ENCODE measurements at regions not wholly inside any gene's neighbourhood (a gene's known extent, or its start where the extent isn't known, plus 50 kb on each side); places are given as distances from the start of the nearest gene placed in this dataset.
"Not testable (repeated sequence)": the region's sequence is repeated elsewhere in the genome, so short reads cannot be mapped to it uniquely, and the experiment has no call there.

- DNase-seq (ENCODE audit: low read depth in 4 of 4, low spot score in 1 of 4) = not testable (repeated sequence)
Observed at GRCh38 chrX:115840729-115841409, 279.9 kb downstream of the PLS3 start.

DNA sequence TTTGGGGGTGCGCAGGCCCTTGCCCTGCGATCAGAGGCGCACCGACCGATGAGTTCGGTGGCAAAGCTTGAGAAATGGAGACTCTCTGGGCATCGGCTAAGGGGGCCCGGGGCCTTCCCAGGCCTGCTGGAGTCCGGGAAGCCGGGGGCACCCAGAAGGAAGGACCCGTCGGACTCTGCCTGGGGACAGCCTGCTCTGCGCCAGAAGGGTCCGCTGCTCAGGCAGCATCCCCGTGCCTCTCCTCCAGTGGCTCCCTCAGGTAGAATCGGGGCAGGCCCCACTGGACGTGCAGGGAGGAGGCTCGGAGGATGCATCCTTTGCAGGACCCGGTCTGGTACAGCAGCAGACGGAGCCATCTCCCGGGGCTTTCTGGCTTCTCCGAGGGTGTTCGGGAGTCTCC, 290.0 kb downstream of the PLS3 start:
- DNase-seq (ENCODE audit: low read depth in 4 of 4, low spot score in 1 of 4) = not testable (repeated sequence)

- DNase-seq (ENCODE audit: low read depth in 4 of 4, low spot score in 1 of 4) = not testable (repeated sequence)
Observed at GRCh38 chrX:115853260-115853659, 292.3 kb downstream of the PLS3 start.

DNA sequence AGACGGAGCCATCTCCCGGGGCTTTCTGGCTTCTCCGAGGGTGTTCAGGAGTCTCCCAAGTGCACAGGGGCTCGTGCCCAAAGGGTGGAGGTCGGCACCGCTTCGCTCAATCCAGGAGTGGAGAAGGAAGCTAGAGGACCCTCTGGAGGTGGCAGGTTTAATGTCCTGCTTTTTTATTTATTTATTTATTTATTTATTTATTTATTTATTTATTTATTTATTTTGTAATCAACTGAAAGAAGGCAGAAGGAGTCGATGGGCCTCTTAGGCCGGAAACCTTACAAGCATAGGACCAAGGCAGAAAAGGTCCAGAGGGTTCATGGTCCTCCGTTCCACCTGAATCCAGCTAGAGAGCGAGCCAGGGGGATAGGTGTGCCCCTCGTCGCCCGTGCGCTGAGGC, 289.4 kb upstream of the AGTR2 start:
- not testable (repeated sequence) for DNase-seq (ENCODE audit: low read depth in 4 of 4, low spot score in 1 of 4)

DNA sequence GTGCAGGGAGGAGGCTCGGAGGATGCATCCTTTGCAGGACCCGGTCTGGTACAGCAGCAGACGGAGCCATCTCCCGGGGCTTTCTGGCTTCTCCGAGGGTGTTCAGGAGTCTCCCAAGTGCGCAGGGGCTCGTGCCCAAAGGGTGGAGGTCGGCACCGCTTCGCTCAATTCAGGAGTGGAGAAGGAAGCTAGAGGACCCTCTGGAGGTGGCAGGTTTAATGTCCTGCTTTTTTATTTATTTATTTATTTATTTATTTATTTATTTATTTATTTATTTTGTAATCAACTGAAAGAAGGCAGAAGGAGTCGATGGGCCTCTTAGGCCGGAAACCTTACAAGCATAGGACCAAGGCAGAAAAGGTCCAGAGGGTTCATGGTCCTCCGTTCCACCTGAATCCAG, 286.4 kb upstream of the AGTR2 start:
- not testable (repeated sequence) for DNase-seq (ENCODE audit: low read depth in 4 of 4, low spot score in 1 of 4)

DNA sequence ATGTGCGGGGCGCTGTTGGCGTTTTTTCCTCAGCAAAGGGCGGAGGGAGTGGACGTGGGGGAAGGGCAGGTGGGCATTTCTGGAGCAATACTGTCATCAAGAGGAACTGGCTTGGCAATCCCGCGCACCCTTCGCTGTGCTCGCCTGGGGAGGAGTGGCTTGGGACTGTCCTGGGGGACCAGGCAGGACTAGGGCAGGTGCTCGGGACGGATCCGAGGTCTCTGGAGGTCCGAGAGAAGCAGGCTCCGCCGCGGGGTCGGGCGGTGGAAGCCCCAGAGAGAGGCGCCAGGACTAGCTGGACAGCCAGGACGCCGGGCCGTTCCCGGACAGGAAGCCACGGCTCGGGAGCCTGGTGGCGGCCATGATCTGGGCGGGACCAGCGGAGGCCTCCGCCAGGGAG, 282.5 kb upstream of the AGTR2 start:
- peak in 1 of 4 experiments; percentile 68 for DNase-seq (ENCODE audit: low read depth in 4 of 4, low spot score in 1 of 4)

GRCh38 chrX:115888519-115888918, 282.0 kb upstream of the AGTR2 start:
- DNase-seq (ENCODE audit: low read depth in 4 of 4, low spot score in 1 of 4) = not testable (repeated sequence)

- no peak for DNase-seq (ENCODE audit: low read depth in 4 of 4, low spot score in 1 of 4)
Observed at GRCh38 chrX:115889121-115889890, 281.2 kb upstream of the AGTR2 start.

DNA sequence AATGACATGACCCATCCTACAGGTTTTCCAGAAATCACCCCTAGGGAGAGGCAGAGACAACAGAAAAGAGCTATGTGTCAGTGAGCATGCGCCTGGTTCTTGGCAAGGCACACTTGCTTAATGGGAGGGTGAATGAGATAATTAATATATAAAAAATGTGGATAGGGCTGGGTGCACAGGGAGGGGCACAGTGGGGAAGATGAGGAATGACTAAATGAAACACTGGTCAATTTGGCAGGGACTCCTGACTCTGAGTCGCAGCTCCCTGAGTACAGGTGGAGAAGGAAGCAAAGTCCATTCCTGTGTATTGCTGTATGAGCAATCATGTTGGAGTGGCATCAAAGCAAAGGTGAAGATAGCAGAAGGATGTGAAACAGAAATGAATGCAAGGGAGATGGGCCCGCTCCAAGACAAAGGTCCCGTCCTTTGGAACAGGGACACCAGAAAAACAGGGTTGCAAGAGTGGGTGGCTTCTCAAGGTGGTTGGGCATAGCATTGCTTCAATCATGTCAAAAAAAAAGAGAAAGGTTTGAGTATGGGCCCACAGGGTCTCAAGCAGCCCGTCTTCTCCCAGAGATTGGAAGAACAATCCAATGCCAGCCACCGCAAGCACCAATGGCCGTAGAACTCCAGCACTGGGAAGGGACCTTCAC, 278.4 kb upstream of the AGTR2 start:
- DNase-seq (ENCODE audit: low read depth in 4 of 4, low spot score in 1 of 4) = no peak

DNA sequence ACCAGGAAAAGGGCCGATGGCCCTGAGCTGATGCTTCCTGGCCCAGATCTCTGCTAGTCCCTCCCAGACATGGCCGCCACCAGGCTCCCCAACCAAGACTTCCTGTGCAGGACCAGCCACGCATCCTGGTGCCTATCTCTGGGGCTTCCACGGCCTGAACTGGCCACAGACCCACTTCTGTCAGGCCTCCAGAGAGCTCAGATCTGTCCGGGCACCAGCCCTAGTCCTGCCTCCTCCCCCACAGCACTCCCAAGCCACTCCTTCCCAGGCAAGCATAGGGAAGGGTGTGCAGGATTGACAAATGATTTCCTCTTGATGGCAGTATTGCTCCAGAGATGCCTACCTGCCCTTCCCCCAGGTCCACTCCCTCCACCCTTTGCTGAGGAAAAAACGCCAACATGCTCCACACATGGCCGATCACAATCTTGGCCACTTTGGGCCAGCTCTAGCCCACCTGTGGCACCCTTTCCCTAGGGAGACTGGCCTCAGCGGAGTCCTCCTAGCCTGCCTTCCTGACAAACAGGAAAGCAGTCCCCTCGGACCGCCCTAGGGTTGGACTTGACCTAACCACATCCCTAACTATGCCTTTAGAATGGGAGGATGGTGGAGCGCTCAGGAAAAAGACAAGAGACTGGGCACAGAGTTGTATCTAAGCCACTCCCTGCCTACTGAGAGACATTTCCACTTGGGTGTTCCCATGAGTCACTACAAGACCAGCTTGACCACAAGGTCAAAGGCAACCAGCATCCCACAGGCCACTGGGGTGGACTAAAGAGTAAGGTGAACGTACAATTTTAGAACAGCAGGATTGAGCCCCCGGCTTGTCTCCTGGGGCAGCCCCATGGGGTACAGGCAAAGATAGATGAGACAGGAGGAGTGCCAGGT, 277.5 kb upstream of the AGTR2 start:
- no peak for DNase-seq (ENCODE audit: low read depth in 4 of 4, low spot score in 1 of 4)

- no peak for DNase-seq (ENCODE audit: low read depth in 4 of 4, low spot score in 1 of 4)
Observed at GRCh38 chrX:115894087-115894486, 276.5 kb upstream of the AGTR2 start.

DNA sequence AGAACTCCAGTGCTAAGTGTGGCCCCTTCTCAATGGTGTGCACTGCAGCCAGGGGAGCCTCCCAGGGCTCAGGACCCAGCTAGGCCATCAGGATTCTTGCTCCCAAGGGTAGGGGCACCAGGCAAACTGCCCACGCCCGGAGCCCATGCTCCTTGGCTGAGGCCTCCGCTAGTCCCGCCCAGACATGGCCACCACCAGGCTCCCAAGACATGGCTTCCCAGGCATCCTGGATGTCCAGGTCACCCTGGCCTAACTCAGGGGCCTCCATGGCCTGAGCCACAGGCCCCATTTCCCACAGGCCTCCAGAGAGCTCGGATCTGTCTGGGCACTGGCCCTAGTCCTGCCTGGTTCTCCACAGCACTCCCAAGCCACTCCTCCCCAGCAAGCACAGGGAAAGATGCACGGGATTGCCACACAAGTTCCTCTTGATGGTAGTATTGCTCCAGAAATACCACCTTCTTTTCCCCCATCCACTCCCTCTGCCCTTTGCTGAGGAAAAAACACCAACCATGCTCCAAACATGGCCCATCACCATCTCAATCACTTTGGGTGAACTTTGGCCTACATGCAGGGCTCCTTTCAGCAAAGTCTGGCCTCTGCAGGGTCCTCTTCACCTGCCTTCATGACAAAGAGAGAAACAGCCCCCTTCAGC, 274.7 kb upstream of the AGTR2 start:
- DNase-seq (ENCODE audit: low read depth in 4 of 4, low spot score in 1 of 4) = no peak

GRCh38 chrX:115896362-115896761, 274.2 kb upstream of the AGTR2 start:
- DNase-seq (ENCODE audit: low read depth in 4 of 4, low spot score in 1 of 4) = no peak

DNA sequence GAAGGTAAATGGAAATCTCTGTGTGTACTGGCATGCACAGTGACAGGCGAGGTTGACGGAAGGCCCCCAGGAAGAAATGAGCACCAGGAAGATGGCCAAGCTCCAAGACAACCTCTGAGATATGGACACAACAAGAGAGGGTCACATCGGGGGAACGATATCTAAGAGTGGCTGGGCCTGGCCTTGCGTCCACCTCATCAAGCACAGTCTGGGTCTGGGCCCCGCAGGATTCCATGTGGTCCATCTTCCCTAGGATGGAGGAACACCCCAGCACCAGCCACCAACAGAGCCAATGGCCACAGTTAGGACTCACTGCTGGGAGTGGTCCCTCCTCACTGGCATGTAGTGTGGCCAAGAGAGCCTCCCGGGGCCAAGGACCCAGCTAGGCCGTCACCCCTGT, 272.6 kb upstream of the AGTR2 start:
- DNase-seq (ENCODE audit: low read depth in 4 of 4, low spot score in 1 of 4) = no peak

GRCh38 chrX:115898382-115899001, 272.1 kb upstream of the AGTR2 start:
- peak in 1 of 4 experiments; percentile 55 for DNase-seq (ENCODE audit: low read depth in 4 of 4, low spot score in 1 of 4)

DNA sequence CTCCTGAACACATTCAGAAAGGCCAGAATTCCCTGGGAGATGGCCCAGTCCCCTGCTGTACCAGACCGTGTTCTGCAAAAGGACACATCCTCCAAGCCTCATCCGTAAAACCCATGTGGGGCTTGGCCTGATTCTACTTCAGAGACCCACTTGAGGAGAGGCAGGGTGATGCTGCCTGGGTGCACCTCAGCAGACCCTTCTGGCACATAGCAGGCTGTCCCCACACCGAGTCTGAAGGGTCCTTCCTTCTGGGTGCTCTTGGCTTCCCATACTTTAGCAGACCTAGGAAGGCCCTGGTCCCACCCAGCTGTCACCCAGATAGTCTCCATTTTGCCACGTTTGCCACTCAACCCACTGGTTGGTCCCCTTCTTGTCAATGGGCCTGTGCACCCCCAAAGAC, 270.1 kb upstream of the AGTR2 start:
- DNase-seq (ENCODE audit: low read depth in 4 of 4, low spot score in 1 of 4) = no peak

DNA sequence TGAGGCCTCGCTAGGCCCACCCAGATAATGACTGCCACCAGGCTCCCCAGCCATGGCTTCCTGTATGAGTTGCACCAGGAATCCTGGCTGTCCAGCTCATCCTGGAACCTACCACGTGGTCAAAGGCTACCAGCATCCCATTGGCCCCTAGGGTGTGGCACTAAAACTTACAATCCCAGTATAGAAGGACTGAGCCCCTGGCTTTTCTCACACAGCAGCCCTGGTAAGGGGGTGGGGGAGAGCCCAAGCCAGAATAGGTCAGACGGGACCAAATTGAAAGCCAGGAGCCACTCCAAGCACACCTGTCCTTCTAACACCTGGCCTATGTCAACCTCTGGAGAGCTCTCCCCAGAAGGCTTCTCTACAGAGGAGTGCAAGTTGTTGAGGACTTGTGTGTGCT, 269.3 kb upstream of the AGTR2 start:
- no peak for DNase-seq (ENCODE audit: low read depth in 4 of 4, low spot score in 1 of 4)

DNA sequence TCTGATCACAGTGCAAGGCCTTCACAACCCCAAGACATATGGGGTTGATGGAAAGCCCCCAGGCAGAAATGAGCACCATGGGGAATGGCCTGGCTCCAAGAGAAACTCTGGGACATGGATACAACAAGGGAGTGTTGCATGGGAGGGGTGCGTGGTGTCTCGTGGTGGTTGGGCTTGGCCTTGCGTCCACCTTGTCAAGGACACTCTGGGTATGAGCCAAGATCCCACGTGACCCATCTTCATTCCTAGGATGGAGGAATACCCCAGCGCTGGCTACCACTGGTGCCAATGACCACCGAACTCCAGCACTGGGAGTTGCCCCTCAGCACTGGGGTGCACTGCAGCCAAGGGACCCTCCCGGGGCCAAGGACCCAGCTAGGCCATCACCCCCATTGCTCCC, 267.5 kb upstream of the AGTR2 start:
- DNase-seq (ENCODE audit: low read depth in 4 of 4, low spot score in 1 of 4) = no peak

DNA sequence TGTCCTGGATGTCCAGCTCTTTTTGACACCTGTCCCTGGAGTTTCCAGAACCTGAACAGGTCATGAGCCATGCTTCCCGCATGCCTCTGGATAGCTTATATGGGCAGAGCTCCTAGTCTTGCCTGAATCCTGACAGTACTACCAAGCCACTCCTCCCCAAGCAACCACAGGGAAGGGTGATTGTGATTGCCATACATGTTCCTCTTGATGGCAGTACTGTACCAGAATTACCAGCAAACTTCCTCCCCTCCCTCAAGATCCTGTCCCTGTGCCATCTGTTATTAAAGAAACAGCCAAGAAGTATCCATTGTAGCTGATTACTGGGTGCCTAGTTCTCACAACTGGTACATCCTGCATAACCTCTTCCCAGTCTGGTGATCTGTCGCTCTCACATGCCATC, 264.3 kb upstream of the AGTR2 start:
- DNase-seq (ENCODE audit: low read depth in 4 of 4, low spot score in 1 of 4) = no peak

- DNase-seq (ENCODE audit: low read depth in 4 of 4, low spot score in 1 of 4) = no peak
Observed at GRCh38 chrX:115906881-115907280, 263.7 kb upstream of the AGTR2 start.

Measured in stimulated activated CD4-positive, alpha-beta T cell treated with anti-CD3 and anti-CD28 coated beads, Interleukin-1b, Interleukin-23, amount 100 ng/mL, for 24 hours (primary cell).